Testis (tissue), 2 donors: ENCODE measurements at regions not wholly inside any gene's neighbourhood (a gene's known extent, or its start where the extent isn't known, plus 50 kb on each side); places are given as distances from the start of the nearest gene placed in this dataset.

ENCODE experiments used
- POLR2A ChIP-seq: fragments of 450-650 bp; IDR thresholded peaks from one replicate; pipeline ENCODE4 v1.6.1; 2017; ENCODE audit warnings: antibody characterized with exemption, mild to moderate bottlenecking, moderate library complexity
- TF ChIP-seq, protein P1 (sequence below), 3 experiments: fragments of 450-650 bp in 2 of 3; fragments of 200-600 bp in 1 of 3; sonication (generic) in 1 of 3; IDR thresholded peaks; one replicate each; pipeline ENCODE4 v1.5.1; 2016 to 2019; ENCODE audit warnings: antibody characterized with exemption in 3 of 3, mild to moderate bottlenecking in 2 of 3, moderate library complexity in 1 of 3

DNA sequence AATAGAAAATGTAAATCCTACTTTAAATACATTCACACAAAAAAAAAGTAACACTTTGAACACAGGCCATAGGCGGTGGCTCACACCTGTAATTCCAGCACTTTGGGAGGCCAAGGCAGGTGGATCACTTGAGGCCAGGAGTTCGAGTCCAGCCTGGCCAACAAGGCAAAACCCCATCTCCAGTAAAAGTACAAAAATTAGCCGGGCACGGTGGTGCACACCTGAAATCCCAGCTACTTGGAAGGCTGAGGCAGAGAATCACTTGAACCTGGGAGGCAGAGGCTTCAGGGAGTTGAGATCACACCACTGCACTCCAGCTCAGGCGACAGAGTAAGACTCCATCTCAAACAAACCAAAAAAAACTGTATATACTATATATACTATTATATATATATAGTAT is 303.6 kb downstream of the BCL11A start:
- TF ChIP-seq, protein P1, sequence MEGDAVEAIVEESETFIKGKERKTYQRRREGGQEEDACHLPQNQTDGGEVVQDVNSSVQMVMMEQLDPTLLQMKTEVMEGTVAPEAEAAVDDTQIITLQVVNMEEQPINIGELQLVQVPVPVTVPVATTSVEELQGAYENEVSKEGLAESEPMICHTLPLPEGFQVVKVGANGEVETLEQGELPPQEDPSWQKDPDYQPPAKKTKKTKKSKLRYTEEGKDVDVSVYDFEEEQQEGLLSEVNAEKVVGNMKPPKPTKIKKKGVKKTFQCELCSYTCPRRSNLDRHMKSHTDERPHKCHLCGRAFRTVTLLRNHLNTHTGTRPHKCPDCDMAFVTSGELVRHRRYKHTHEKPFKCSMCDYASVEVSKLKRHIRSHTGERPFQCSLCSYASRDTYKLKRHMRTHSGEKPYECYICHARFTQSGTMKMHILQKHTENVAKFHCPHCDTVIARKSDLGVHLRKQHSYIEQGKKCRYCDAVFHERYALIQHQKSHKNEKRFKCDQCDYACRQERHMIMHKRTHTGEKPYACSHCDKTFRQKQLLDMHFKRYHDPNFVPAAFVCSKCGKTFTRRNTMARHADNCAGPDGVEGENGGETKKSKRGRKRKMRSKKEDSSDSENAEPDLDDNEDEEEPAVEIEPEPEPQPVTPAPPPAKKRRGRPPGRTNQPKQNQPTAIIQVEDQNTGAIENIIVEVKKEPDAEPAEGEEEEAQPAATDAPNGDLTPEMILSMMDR (IDR thresholded peaks at IDR 0.05) = no peak
- no peak for TF ChIP-seq POLR2A
